ENCODE measurements at regions not wholly inside any gene's neighbourhood (a gene's known extent, or its start where the extent isn't known, plus 50 kb on each side); places are given as distances from the start of the nearest gene placed in this dataset.

DNA sequence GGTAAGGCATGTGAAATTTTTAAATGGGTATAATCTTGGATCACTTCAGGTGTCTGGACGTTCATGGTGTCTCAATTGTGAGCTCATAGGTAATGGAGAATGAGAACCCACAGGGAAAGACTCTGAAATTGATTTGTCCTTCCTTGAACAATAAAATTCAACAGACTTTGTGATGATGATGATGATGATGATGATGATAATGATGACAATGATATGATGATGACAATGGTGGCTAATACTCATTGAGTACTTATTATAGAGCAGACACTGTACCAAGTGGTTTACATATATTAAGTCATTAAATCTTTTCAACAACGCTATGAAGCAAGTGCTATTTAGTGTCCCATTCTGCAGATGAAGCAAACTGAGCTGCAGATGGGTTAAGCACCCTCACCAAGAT is 86.6 kb upstream of the BDNF start:
- H3K9me3 Mint-ChIP-seq = peaks cover 0 to 5% (median 2%) of the 10 kb centered on the region in 7 donors
- no CpG with 5 or more reads among the region's 2 CpGs for WGBS (ENCODE audit: insufficient coverage)
- H3K27me3 ChIP-seq (ENCODE audit: control insufficient read depth in 2 of 2, insufficient read depth in 2 of 2, low read length in 2 of 2) = no peaks in the 10 kb centered on the region
- no peak overlapping the region for H3K4me2 ChIP-seq (replicated peaks; ENCODE audit: extremely low read depth, low read length, poor library complexity, severe bottlenecking)
- TF ChIP-seq CTCF (IDR thresholded peaks at IDR 0.05) = no peak
- no peak overlapping the region for H3K27ac Mint-ChIP-seq
- H3K9ac ChIP-seq (ENCODE audit: insufficient read depth, low read length, poor library complexity, severe bottlenecking) = no peak overlapping the region
- H3K4me3 Mint-ChIP-seq = no peak overlapping the region
- H3K27ac ChIP-seq (ENCODE audit: low read depth in 1 of 2, low read length in 2 of 2) = no peak overlapping the region
- intact Hi-C loops (cut with micrococcal nuclease) = no loop called here
- H3K79me2 ChIP-seq (ENCODE audit: insufficient read depth, low read length) = no peaks in the 10 kb centered on the region
- H4K20me1 ChIP-seq (ENCODE audit: insufficient read depth, low read length) = no peaks in the 10 kb centered on the region
- no peaks in the 10 kb centered on the region for H3K4me1 ChIP-seq (ENCODE audit: control insufficient read depth in 1 of 2, insufficient read depth in 2 of 2, low read length in 2 of 2)
- H3K36me3 ChIP-seq (replicated peaks in 1 of 2; ENCODE audit: control insufficient read depth in 1 of 2, insufficient read depth in 2 of 2, low read length in 2 of 2) = no peaks in the 10 kb centered on the region
- H3K27me3 Mint-ChIP-seq (ENCODE audit: low read depth in 3 of 3) = peaks cover 0 to 2% (median 0%) of the 10 kb centered on the region in 3 donors
- no peak overlapping the region for H3K4me3 ChIP-seq (replicated peaks in 1 of 3; ENCODE audit: low read depth in 2 of 3, low read length in 3 of 3)
- H3K36me3 Mint-ChIP-seq = no peaks in the 10 kb centered on the region
- no peak overlapping the region for H2AFZ ChIP-seq (ENCODE audit: insufficient read depth, low read depth, low read length, poor library complexity, severe bottlenecking)
- H3K4me1 Mint-ChIP-seq = no peaks in the 10 kb centered on the region
- no peak for DNase-seq
- no peaks in the 10 kb centered on the region for H3K9me3 ChIP-seq (replicated peaks in 1 of 2; ENCODE audit: control insufficient read depth in 1 of 2, insufficient read depth in 1 of 2, low read length in 2 of 2)

- intact Hi-C loops (cut with micrococcal nuclease) = no loop called here
- 97% methylated on average over 2 of the region's 2 CpGs for WGBS (ENCODE audit: insufficient coverage)
Observed at GRCh38 chr11:27786331-27786730, 86.1 kb upstream of the BDNF start.

More at GRCh38 chr11:27786331-27786730, 86.1 kb upstream of the BDNF start:
- H3K36me3 Mint-ChIP-seq = no peaks in the 10 kb centered on the region
- H3K27me3 Mint-ChIP-seq (ENCODE audit: low read depth in 3 of 3) = peaks cover 0 to 2% (median 0%) of the 10 kb centered on the region in 3 donors
- Histone ChIP-seq H4K20me1 (ENCODE audit: insufficient read depth, low read length) (no peaks in the 10 kb centered on the region), H3K4me2 (replicated peaks; ENCODE audit: extremely low read depth, low read length, poor library complexity, severe bottlenecking) (no peak overlapping the region), H3K27me3 (ENCODE audit: control insufficient read depth in 2 of 2, insufficient read depth in 2 of 2, low read length in 2 of 2) (no peaks in the 10 kb centered on the region), H3K27ac (ENCODE audit: low read depth in 1 of 2, low read length in 2 of 2) (no peak overlapping the region), H3K4me3 (replicated peaks in 1 of 3; ENCODE audit: low read depth in 2 of 3, low read length in 3 of 3) (no peak overlapping the region), H3K79me2 (ENCODE audit: insufficient read depth, low read length) (no peaks in the 10 kb centered on the region), H3K9me3 (replicated peaks in 1 of 2; ENCODE audit: control insufficient read depth in 1 of 2, insufficient read depth in 1 of 2, low read length in 2 of 2) (no peaks in the 10 kb centered on the region), H3K4me1 (ENCODE audit: control insufficient read depth in 1 of 2, insufficient read depth in 2 of 2, low read length in 2 of 2) (no peaks in the 10 kb centered on the region), H2AFZ (ENCODE audit: insufficient read depth, low read depth, low read length, poor library complexity, severe bottlenecking) (no peak overlapping the region), H3K9ac (ENCODE audit: insufficient read depth, low read length, poor library complexity, severe bottlenecking) (no peak overlapping the region), H3K36me3 (replicated peaks in 1 of 2; ENCODE audit: control insufficient read depth in 1 of 2, insufficient read depth in 2 of 2, low read length in 2 of 2) (no peaks in the 10 kb centered on the region)
- no peak overlapping the region for H3K27ac Mint-ChIP-seq
- H3K4me3 Mint-ChIP-seq = no peak overlapping the region
- DNase-seq = no peak
- H3K9me3 Mint-ChIP-seq = peaks cover 0 to 5% (median 2%) of the 10 kb centered on the region in 7 donors
- no peaks in the 10 kb centered on the region for H3K4me1 Mint-ChIP-seq
- TF ChIP-seq CTCF (IDR thresholded peaks at IDR 0.05) = no peak

All from CD14-positive monocyte (primary cell).